H9 (cell line): ENCODE measurements at regions not wholly inside any gene's neighbourhood (a gene's known extent, or its start where the extent isn't known, plus 50 kb on each side); places are given as distances from the start of the nearest gene placed in this dataset.

Source experiments
- DNase-seq: peaks from one replicate; pipeline ENCODE4 v3.0.0-alpha.2; 2017
- H2AFZ ChIP-seq: one replicate; pipeline ENCODE4 v1.6.1; 2013; ENCODE audit warnings: mild to moderate bottlenecking, low read length, control low read depth, moderate library complexity
- H2AK5ac ChIP-seq: 2 replicates; pipeline ENCODE4 v1.6.1; 2013; ENCODE audit warnings: low read length, control low read depth, mixed read lengths; ENCODE audit not compliant: insufficient read length
- H2BK120ac ChIP-seq: one replicate; pipeline ENCODE4 v1.6.1; 2013; ENCODE audit warnings: low read depth, mild to moderate bottlenecking, low read length, control low read depth, inconsistent platforms; ENCODE audit not compliant: poor library complexity, severe bottlenecking
- H2BK12ac ChIP-seq: 2 replicates; pipeline ENCODE4 v1.6.1; 2013; ENCODE audit warnings: low read length, control low read depth, mixed read lengths, low read depth; ENCODE audit not compliant: insufficient read length
- H2BK15ac ChIP-seq: 2 replicates; pipeline ENCODE4 v1.6.1; 2013; ENCODE audit warnings: low read depth, low read length, control low read depth
- H2BK20ac ChIP-seq: one replicate; pipeline ENCODE4 v1.6.1; 2013; ENCODE audit warnings: low read depth, mild to moderate bottlenecking, low read length, control low read depth, inconsistent platforms; ENCODE audit not compliant: poor library complexity, severe bottlenecking
- H2BK5ac ChIP-seq: 2 replicates; pipeline ENCODE4 v1.6.1; 2013; ENCODE audit warnings: low read length, control low read depth, mixed read lengths; ENCODE audit not compliant: insufficient read length
- H3K14ac ChIP-seq: 2 replicates; pipeline ENCODE4 v1.6.1; 2013; ENCODE audit warnings: low read length, control low read depth; ENCODE audit not compliant: insufficient read depth
- H3K18ac ChIP-seq: 2 replicates; pipeline ENCODE4 v1.6.1; 2013; ENCODE audit warnings: low read depth, mild to moderate bottlenecking, mixed read lengths, low read length, control low read depth; ENCODE audit not compliant: insufficient read length
- H3K23ac ChIP-seq: 2 replicates; pipeline ENCODE4 v1.6.1; 2013; ENCODE audit warnings: low read length, control low read depth, mixed read lengths, low read depth; ENCODE audit not compliant: insufficient read length
- H3K23me2 ChIP-seq: 2 replicates; pipeline ENCODE4 v1.6.1; 2013; ENCODE audit warnings: low read depth, mild to moderate bottlenecking, mixed read lengths, low read length, control low read depth; ENCODE audit not compliant: insufficient read length, poor library complexity, severe bottlenecking
- H3K27ac ChIP-seq: 2 replicates; pipeline ENCODE4 v1.5.1; 2013; ENCODE audit warnings: low read length, control low read depth, mixed read lengths, low read depth; ENCODE audit not compliant: insufficient read length
- H3K27me3 ChIP-seq: 2 replicates; pipeline ENCODE4 v1.6.1; 2013; ENCODE audit warnings: low read length, control low read depth, inconsistent platforms; ENCODE audit not compliant: insufficient read depth
- H3K4ac ChIP-seq: 2 replicates; pipeline ENCODE4 v1.6.1; 2013; ENCODE audit warnings: low read depth, mild to moderate bottlenecking, control low read depth, inconsistent platforms, low read length, moderate library complexity
- H3K4me1 ChIP-seq: 2 replicates; pipeline ENCODE4 v1.6.1; 2013; ENCODE audit warnings: low read length, control low read depth, inconsistent platforms; ENCODE audit not compliant: insufficient read depth
- H3K4me2 ChIP-seq: 2 replicates; pipeline ENCODE4 v1.6.1; 2013; ENCODE audit warnings: low read length, control low read depth, mixed read lengths; ENCODE audit not compliant: insufficient read length, insufficient read depth
- H3K56ac ChIP-seq: 2 replicates; pipeline ENCODE4 v1.6.1; 2013; ENCODE audit warnings: low read depth, mild to moderate bottlenecking, mixed read lengths, low read length, control low read depth; ENCODE audit not compliant: insufficient read length
- H3K79me1 ChIP-seq: 2 replicates; pipeline ENCODE4 v1.6.1; 2013; ENCODE audit warnings: low read depth, mild to moderate bottlenecking, moderate library complexity, low read length, control low read depth, inconsistent platforms; ENCODE audit not compliant: insufficient read depth, poor library complexity, severe bottlenecking
- H3K79me2 ChIP-seq: 2 replicates; pipeline ENCODE4 v1.6.1; 2013; ENCODE audit warnings: low read length, control low read depth, inconsistent platforms; ENCODE audit not compliant: insufficient read depth
- H3K9ac ChIP-seq: 2 replicates; pipeline ENCODE4 v1.6.1; 2013; ENCODE audit warnings: low read length, control low read depth, mixed read lengths; ENCODE audit not compliant: insufficient read length; ENCODE audit errors: extremely low read depth
- H3K9me3 ChIP-seq: one replicate; pipeline ENCODE4 v1.6.1; 2013; ENCODE audit warnings: low read depth, low read length, inconsistent platforms; ENCODE audit not compliant: control insufficient read depth
- H3T11ph ChIP-seq: one replicate; pipeline ENCODE4 v1.6.1; 2013; ENCODE audit warnings: mild to moderate bottlenecking, low read length, control low read depth, inconsistent platforms
- H4K20me1 ChIP-seq: one replicate; pipeline ENCODE4 v1.6.1; 2013; ENCODE audit not compliant: control insufficient read depth, insufficient read length, insufficient read depth
- H4K5ac ChIP-seq: 2 replicates; pipeline ENCODE4 v1.6.1; 2013; ENCODE audit warnings: low read depth, mild to moderate bottlenecking, mixed read lengths, low read length, control low read depth; ENCODE audit not compliant: insufficient read length
- H4K8ac ChIP-seq: replicated peaks from 2 replicates; pipeline ENCODE4 v1.6.1; 2013; ENCODE audit warnings: low read length, control low read depth, mixed read lengths, low read depth; ENCODE audit not compliant: insufficient read length
- H4K91ac ChIP-seq: 2 replicates; pipeline ENCODE4 v1.6.1; 2013; ENCODE audit warnings: low read depth, mild to moderate bottlenecking, moderate library complexity, mixed read lengths, low read length, control low read depth; ENCODE audit not compliant: insufficient read length
- H3K27ac Mint-ChIP-seq, 3 experiments: 2 replicates in 2 of 3; 3 replicates in 1 of 3; pipeline ENCODE4 v1.8.0; 2020 to 2021; ENCODE audit warnings: mixed read lengths in 3 of 3, mild to moderate bottlenecking in 1 of 3, moderate library complexity in 1 of 3
- H3K27me3 Mint-ChIP-seq: 2 replicates; pipeline ENCODE4 v1.8.0; 2021; ENCODE audit warnings: low read depth, mild to moderate bottlenecking, moderate library complexity, mixed read lengths
- H3K36me3 Mint-ChIP-seq, 3 experiments: 2 replicates in 2 of 3; 3 replicates in 1 of 3; pipeline ENCODE4 v1.8.0; 2020 to 2021; ENCODE audit warnings: low read depth in 3 of 3, mixed read lengths in 3 of 3; ENCODE audit not compliant: insufficient read depth in 1 of 3
- H3K4me1 Mint-ChIP-seq, 2 experiments: 2 replicates each; pipeline ENCODE4 v1.8.0; 2020; ENCODE audit warnings: mixed read lengths in 2 of 2
- H3K4me3 Mint-ChIP-seq, 2 experiments: 2 replicates in 1 of 2; 3 replicates in 1 of 2; pipeline ENCODE4 v1.8.0; 2020 to 2021; ENCODE audit warnings: mild to moderate bottlenecking in 2 of 2, mixed read lengths in 2 of 2, moderate library complexity in 1 of 2
- H3K9me3 Mint-ChIP-seq, 2 experiments: 2 replicates in 1 of 2; 3 replicates in 1 of 2; pipeline ENCODE4 v1.8.0; 2020; ENCODE audit warnings: mild to moderate bottlenecking in 2 of 2, mixed read lengths in 2 of 2, moderate library complexity in 1 of 2
- WGBS: extraction: QIAGEN DNeasy Blood & Tissue Kit; methylation state at CpG from one replicate; pipeline ENCODE4 v1.1.7; 2013; ENCODE audit warnings: missing lambda C conversion rate, low lambda C conversion rate, mixed read lengths; ENCODE audit not compliant: insufficient read length; ENCODE audit errors: extremely low coverage; 5-methylcytosine and 5-hydroxymethylcytosine counted together
- TF ChIP-seq, protein P1 (sequence below): fragments of 200-600 bp; sonication (generic); conservative IDR thresholded peaks from 3 replicates; pipeline ENCODE4 v1.8.0; 2021; ENCODE audit warnings: antibody characterized with exemption, mild to moderate bottlenecking

DNA sequence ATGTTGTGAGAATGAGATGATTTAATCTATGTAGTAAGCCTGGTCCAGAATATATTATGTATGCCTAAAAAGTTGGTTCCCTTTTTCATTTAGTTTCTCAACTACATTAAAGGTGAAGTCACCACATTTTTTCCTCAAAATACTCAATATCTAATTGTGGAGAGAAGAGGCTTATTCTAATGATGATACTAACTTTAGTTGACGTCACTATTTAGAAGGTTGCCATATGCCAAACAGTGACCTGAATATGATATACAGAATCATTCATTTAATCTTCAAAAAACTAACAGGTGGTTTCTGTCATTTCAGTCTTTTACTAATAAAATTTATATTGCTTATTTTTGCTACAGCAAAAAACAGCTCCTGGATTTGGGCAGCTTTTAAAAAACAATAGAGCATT, 480.7 kb upstream of the NWD2 start:
- no peak overlapping the region for H3K27ac Mint-ChIP-seq
- WGBS: no CpG with 5 or more reads among the region's 1 CpG

More for the DNA sequence above, 480.7 kb upstream of the NWD2 start:
- Histone ChIP-seq H2BK15ac (no peak overlapping the region), H2AFZ (no peak overlapping the region), H3K18ac (no peak overlapping the region), H3K27ac (no peak overlapping the region), H4K5ac (no peak overlapping the region), H3K56ac (no peak overlapping the region), H2BK5ac (no peak overlapping the region), H4K91ac (no peak overlapping the region), H3K9me3 (no peaks in the 10 kb centered on the region), H3T11ph (no peak overlapping the region), H3K27me3 (peaks cover 4% of the 10 kb centered on the region; the same call in 1 of the 2 replicates), H2BK20ac (no peak overlapping the region), H3K14ac (no peak overlapping the region), H3K79me1 (no peaks in the 10 kb centered on the region), H2AK5ac (no peak overlapping the region), H3K23ac (no peak overlapping the region), H2BK12ac (no peak overlapping the region), H3K4ac (no peak overlapping the region), H3K23me2 (no peaks in the 10 kb centered on the region), H4K8ac (no peak overlapping the region), H3K4me2 (no peak overlapping the region), H4K20me1 (no peaks in the 10 kb centered on the region), H3K79me2 (no peaks in the 10 kb centered on the region), H2BK120ac (no peak overlapping the region), H3K4me1 (no peaks in the 10 kb centered on the region), H3K9ac (no peak overlapping the region)
- Mint-ChIP-seq H3K4me3 (no peak overlapping the region), H3K4me1 (peaks cover 15 to 21% of the 10 kb centered on the region in 2 experiments), H3K27me3 (peaks cover 2% of the 10 kb centered on the region; the same call in 1 of the 2 replicates), H3K36me3 (0 out of 7 replicates have a peak, but pooled peaks cover 0 to 4% (median 0%) of the 10 kb centered on the region in 3 experiments), H3K9me3 (no peaks in the 10 kb centered on the region)
- TF ChIP-seq, protein P1, sequence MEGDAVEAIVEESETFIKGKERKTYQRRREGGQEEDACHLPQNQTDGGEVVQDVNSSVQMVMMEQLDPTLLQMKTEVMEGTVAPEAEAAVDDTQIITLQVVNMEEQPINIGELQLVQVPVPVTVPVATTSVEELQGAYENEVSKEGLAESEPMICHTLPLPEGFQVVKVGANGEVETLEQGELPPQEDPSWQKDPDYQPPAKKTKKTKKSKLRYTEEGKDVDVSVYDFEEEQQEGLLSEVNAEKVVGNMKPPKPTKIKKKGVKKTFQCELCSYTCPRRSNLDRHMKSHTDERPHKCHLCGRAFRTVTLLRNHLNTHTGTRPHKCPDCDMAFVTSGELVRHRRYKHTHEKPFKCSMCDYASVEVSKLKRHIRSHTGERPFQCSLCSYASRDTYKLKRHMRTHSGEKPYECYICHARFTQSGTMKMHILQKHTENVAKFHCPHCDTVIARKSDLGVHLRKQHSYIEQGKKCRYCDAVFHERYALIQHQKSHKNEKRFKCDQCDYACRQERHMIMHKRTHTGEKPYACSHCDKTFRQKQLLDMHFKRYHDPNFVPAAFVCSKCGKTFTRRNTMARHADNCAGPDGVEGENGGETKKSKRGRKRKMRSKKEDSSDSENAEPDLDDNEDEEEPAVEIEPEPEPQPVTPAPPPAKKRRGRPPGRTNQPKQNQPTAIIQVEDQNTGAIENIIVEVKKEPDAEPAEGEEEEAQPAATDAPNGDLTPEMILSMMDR: no peak
- DNase-seq: no peak
